Lung (tissue), 11 donors: ENCODE measurements at regions not wholly inside any gene's neighbourhood (a gene's known extent, or its start where the extent isn't known, plus 50 kb on each side); places are given as distances from the start of the nearest gene placed in this dataset.

ENCODE experiments used
- ATAC-seq: fragments of 200-7000 bp; cut with Tn5 transposase; one replicate; pipeline ENCODE4 v1.9.1; 2020; ENCODE audit warnings: moderate number of reproducible peaks; ENCODE audit not compliant: insufficient read depth, low FRiP score
- DNase-seq, 3 donors: peaks; one replicate each; pipeline ENCODE4 v3.0.0-alpha.2; 2013 to 2017
- H3K27ac ChIP-seq, 2 donors: one replicate each; pipeline ENCODE4 v1.5.1; 2013; ENCODE audit warnings: mild to moderate bottlenecking in 2 of 2, moderate library complexity in 2 of 2, control low read depth in 1 of 2, inconsistent platforms in 1 of 2, low read depth in 1 of 2, low read length in 1 of 2
- H3K27me3 ChIP-seq, 3 donors: one replicate each; pipeline ENCODE4 v1.5.1; 2013; ENCODE audit warnings: low read length in 2 of 3; ENCODE audit not compliant: control insufficient read depth in 3 of 3, insufficient read depth in 3 of 3
- H3K36me3 ChIP-seq, 4 donors: one replicate each; pipeline ENCODE4 v1.5.1; 2013; ENCODE audit warnings: low read length in 4 of 4, mild to moderate bottlenecking in 1 of 4, moderate library complexity in 1 of 4; ENCODE audit not compliant: control insufficient read depth in 4 of 4, insufficient read depth in 4 of 4
- H3K4me1 ChIP-seq, 5 donors: one replicate each; pipeline ENCODE4 v1.5.1; 2013; ENCODE audit warnings: low read length in 5 of 5, mild to moderate bottlenecking in 2 of 5, moderate library complexity in 1 of 5; ENCODE audit not compliant: control insufficient read depth in 5 of 5, insufficient read depth in 5 of 5
- H3K4me3 ChIP-seq: one replicate; pipeline ENCODE4 v1.5.1; 2013; ENCODE audit warnings: mild to moderate bottlenecking, control low read depth, moderate library complexity
- H3K9ac ChIP-seq, 2 donors: one replicate each; pipeline ENCODE4 v1.5.1; 2013; ENCODE audit warnings: low read length in 2 of 2, control low read depth in 1 of 2; ENCODE audit not compliant: insufficient read depth in 1 of 2
- H3K9me3 ChIP-seq, 4 donors: one replicate each; pipeline ENCODE4 v1.5.1; 2013; ENCODE audit warnings: low read length in 3 of 4, mild to moderate bottlenecking in 1 of 4, moderate library complexity in 1 of 4; ENCODE audit not compliant: control insufficient read depth in 4 of 4, insufficient read depth in 3 of 4
- WGBS, 2 donors: extraction: QIAGEN DNeasy Blood & Tissue Kit; methylation state at CpG; one replicate each; pipeline ENCODE4 v1.1.7; 2013; 5-methylcytosine and 5-hydroxymethylcytosine counted together
- TF ChIP-seq, protein P1 (sequence below): IDR thresholded peaks from 2 replicates; pipeline ENCODE4 v1.5.1; 2012; ENCODE audit warnings: mild to moderate bottlenecking; ENCODE audit errors: control extremely low read depth, extremely low read depth
- donor health status: control.
- donor health status: control.
- donor health status: Bipolar disorder and iron deficiency.
- donor health status: healthy.
- donor health status: DM: yes; HTN: yes; CAD: no.

GRCh38 chrX:1725472-1725871, 110.6 kb downstream of the ASMT start:
- Histone ChIP-seq H3K27ac (no peak overlapping the region), H3K4me3 (no peak overlapping the region), H3K4me1 (no peaks in the 10 kb centered on the region), H3K36me3 (no peaks in the 10 kb centered on the region), H3K9me3 (peaks cover 0 to 2% (median 0%) of the 10 kb centered on the region in 4 donors), H3K9ac (no peak overlapping the region), H3K27me3 (no peaks in the 10 kb centered on the region)
- TF ChIP-seq, protein P1, sequence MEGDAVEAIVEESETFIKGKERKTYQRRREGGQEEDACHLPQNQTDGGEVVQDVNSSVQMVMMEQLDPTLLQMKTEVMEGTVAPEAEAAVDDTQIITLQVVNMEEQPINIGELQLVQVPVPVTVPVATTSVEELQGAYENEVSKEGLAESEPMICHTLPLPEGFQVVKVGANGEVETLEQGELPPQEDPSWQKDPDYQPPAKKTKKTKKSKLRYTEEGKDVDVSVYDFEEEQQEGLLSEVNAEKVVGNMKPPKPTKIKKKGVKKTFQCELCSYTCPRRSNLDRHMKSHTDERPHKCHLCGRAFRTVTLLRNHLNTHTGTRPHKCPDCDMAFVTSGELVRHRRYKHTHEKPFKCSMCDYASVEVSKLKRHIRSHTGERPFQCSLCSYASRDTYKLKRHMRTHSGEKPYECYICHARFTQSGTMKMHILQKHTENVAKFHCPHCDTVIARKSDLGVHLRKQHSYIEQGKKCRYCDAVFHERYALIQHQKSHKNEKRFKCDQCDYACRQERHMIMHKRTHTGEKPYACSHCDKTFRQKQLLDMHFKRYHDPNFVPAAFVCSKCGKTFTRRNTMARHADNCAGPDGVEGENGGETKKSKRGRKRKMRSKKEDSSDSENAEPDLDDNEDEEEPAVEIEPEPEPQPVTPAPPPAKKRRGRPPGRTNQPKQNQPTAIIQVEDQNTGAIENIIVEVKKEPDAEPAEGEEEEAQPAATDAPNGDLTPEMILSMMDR: no peak
- ATAC-seq: no peak
- no peak for DNase-seq
- 72 to 73% methylated on average over 8 of the region's 8 CpGs for WGBS, 2 donors

- ATAC-seq (no peak), DNase-seq (no peak)
- Histone ChIP-seq H3K4me3 (no peak overlapping the region), H3K27me3 (no peaks in the 10 kb centered on the region), H3K27ac (no peak overlapping the region), H3K9me3 (peaks cover 0 to 2% (median 0%) of the 10 kb centered on the region in 4 donors), H3K9ac (no peak overlapping the region), H3K4me1 (no peaks in the 10 kb centered on the region), H3K36me3 (no peaks in the 10 kb centered on the region)
- 65 to 81% methylated on average over 11 of the region's 11 CpGs for WGBS, 2 donors
- TF ChIP-seq, protein P1: no peak
These were observed 112.7 kb downstream of the ASMT start for GRCh38 chrX:1727531-1728027.

GRCh38 chrX:1734806-1735205, 119.9 kb downstream of the ASMT start:
- 64 to 72% methylated on average over 5 of the region's 5 CpGs for WGBS, 2 donors
- H3K27me3 ChIP-seq: no peaks in the 10 kb centered on the region
- ATAC-seq: no peak

More at GRCh38 chrX:1734806-1735205, 119.9 kb downstream of the ASMT start:
- no peaks in the 10 kb centered on the region for H3K36me3 ChIP-seq
- no peaks in the 10 kb centered on the region for H3K9me3 ChIP-seq
- no peak overlapping the region for H3K4me3 ChIP-seq
- TF ChIP-seq, protein P1: no peak
- H3K4me1 ChIP-seq: peaks cover 0 to 2% (median 0%) of the 10 kb centered on the region in 5 donors
- H3K27ac ChIP-seq: no peak overlapping the region
- DNase-seq: no peak
- H3K9ac ChIP-seq: no peak overlapping the region
